GM10248 (cell line): ENCODE measurements at regions not wholly inside any gene's neighbourhood (a gene's known extent, or its start where the extent isn't known, plus 50 kb on each side); places are given as distances from the start of the nearest gene placed in this dataset.
A peak's percentile ranks its signal among the peaks of the same experiment; 100 is the strongest.
"Not testable (repeated sequence)": the region's sequence is repeated elsewhere in the genome, so short reads cannot be mapped to it uniquely, and the experiment has no call there.

Experiments used
- CTCF ChIA-PET: fragments of 300-600 bp; sonication (Branson Sonifier 250); formaldehyde crosslinking; extraction: SDS; loops from one replicate; lab custom pipeline; 2021; ENCODE audit warnings: antibody characterized with exemption; lab: Yijun Ruan, JAX
- POLR2A ChIA-PET: fragments of 350-650 bp; sonication (Branson Sonifier 250); formaldehyde crosslinking; extraction: SDS; loops from one replicate; lab custom pipeline; 2020; ENCODE audit warnings: antibody characterized with exemption; lab: Yijun Ruan, JAX
- DNase-seq: peaks from one replicate; pipeline ENCODE4 v3.0.0; 2012; ENCODE audit errors: extremely low spot score
- TF ChIP-seq, protein P1 (sequence below): IDR thresholded peaks from 2 replicates; pipeline ENCODE4 v1.5.1; 2012; ENCODE audit warnings: mild to moderate bottlenecking, low read depth; ENCODE audit errors: extremely low read depth, missing control alignments, control extremely low read depth

GRCh38 chr2:159880729-159881128, 82.7 kb upstream of the CD302 start:
- no peak for DNase-seq
- TF ChIP-seq, protein P1, sequence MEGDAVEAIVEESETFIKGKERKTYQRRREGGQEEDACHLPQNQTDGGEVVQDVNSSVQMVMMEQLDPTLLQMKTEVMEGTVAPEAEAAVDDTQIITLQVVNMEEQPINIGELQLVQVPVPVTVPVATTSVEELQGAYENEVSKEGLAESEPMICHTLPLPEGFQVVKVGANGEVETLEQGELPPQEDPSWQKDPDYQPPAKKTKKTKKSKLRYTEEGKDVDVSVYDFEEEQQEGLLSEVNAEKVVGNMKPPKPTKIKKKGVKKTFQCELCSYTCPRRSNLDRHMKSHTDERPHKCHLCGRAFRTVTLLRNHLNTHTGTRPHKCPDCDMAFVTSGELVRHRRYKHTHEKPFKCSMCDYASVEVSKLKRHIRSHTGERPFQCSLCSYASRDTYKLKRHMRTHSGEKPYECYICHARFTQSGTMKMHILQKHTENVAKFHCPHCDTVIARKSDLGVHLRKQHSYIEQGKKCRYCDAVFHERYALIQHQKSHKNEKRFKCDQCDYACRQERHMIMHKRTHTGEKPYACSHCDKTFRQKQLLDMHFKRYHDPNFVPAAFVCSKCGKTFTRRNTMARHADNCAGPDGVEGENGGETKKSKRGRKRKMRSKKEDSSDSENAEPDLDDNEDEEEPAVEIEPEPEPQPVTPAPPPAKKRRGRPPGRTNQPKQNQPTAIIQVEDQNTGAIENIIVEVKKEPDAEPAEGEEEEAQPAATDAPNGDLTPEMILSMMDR = no peak
- ChIA-PET CTCF (interaction anchor here (1.4 to 2.5 kb wide), 2 partner anchors 10 to 87 kb away, joined by 3 to 9 read pairs; no protein-coding TSS in a partner anchor), POLR2A (interaction anchor here (0.6 kb wide), 1 partner anchor 33 kb away, joined by 3 read pairs; no protein-coding TSS in a partner anchor)

GRCh38 chr2:159879051-159879604, 81.1 kb upstream of the CD302 start:
- TF ChIP-seq, protein P1 = no peak
- CTCF ChIA-PET = interaction anchor here (0.9 to 2.5 kb wide), 5 partner anchors 9 to 19 kb away, joined by 3 to 9 read pairs (median 4); no protein-coding TSS in a partner anchor
- peak; percentile 52 for DNase-seq

DNA sequence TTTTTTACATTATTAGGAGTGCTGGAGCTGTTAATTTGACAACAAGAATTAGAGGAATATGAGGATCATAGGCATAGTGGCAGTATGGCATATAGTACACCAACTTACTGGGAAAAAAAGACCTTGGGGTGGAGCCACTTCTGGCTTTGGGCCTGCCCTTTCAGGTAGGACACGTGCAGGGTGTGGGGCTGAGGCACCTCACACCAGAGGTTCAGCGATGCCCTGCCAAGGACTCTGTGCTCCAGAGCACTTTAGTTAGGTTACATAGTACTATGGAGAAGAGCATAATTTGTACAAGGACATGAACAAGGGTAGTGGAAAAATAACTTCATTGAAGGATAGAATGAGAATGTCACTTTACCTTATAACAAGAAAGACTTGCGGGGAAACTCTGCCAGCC, 77.1 kb upstream of the CD302 start:
- POLR2A ChIA-PET = no interaction called here
- TF ChIP-seq, protein P1 = no peak
- no peak for DNase-seq
- CTCF ChIA-PET = interaction anchor here (0.9 to 1.9 kb wide), 7 partner anchors 8 to 47 kb away, joined by 3 to 6 read pairs (median 4); no protein-coding TSS in a partner anchor

More at GRCh38 chr2:159879051-159879604, 81.1 kb upstream of the CD302 start:
- POLR2A ChIA-PET = interaction anchor here (0.7 to 1.6 kb wide), 6 partner anchors 11 to 43 kb away, joined by 3 to 10 read pairs (median 4); partner anchors contain the start of gene LY75

DNA sequence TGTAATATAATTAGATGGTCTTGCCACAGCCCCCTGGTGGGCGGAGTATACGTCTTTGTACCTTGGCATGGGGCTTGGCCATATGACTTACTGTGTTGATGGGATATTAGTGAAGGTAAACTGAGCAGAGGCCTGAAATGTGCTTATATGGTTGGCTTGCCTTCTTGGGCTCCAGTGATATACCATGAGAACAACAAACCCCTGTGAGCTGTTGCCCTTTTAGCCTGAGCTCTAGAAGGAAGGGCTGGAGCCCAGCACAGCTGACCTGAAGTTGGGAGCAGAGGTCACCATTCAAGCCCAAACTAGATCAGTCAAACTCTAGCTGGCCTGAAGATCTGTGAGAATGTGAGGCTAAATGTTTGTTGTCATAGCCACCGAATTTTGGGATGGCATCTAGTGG, 75.2 kb upstream of the CD302 start:
- POLR2A ChIA-PET = no interaction called here
- CTCF ChIA-PET = interaction anchor here (1.2 to 1.5 kb wide), 2 partner anchors 8 to 13 kb away, joined by 3 read pairs; no protein-coding TSS in a partner anchor

GRCh38 chr2:159872353-159872752, 74.3 kb upstream of the CD302 start:
- no peak for DNase-seq
- TF ChIP-seq, protein P1 = no peak
- POLR2A ChIA-PET = no interaction called here
- CTCF ChIA-PET = interaction anchor here (1.5 kb wide), 1 partner anchor 9 kb away, joined by 3 read pairs; no protein-coding TSS in a partner anchor

More for the DNA sequence above, 75.2 kb upstream of the CD302 start:
- TF ChIP-seq, protein P1 = no peak
- no peak for DNase-seq

DNA sequence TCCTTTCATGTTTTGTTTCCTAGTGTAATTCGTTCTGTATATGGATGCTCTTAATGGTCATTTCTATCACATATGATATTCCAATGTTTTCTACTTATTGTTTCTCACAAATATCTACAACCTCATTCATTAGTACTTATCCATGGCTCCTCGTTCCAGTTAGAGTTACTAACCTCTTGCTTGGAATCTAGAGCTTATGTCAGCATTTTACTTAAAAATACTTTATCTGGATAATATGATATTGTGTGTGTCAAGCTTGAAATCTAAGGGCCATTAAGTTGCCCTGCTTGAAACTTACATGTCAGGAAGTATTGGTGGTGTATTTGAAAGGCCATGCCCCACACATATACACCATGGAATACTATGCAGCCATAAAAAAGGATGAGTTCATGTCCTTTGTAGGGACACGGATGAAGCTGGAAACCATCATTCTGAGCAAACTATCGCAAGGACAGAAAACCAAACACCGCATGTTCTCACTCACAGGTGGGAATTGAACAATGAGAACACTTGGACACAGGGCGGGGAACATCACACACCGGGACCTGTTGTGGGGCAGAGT, 70.7 kb upstream of the CD302 start:
- POLR2A ChIA-PET = interaction anchor here (1.4 kb wide), 1 partner anchor 22 kb away, joined by 3 read pairs; no protein-coding TSS in a partner anchor
- DNase-seq = not testable (repeated sequence)
- CTCF ChIA-PET = interaction anchor here (0.7 to 2.1 kb wide), 6 partner anchors 8 to 54 kb away, joined by 3 to 7 read pairs (median 4); partner anchors contain the start of gene LY75
